Body of pancreas (tissue), 4 donors: ENCODE measurements at regions not wholly inside any gene's neighbourhood (a gene's known extent, or its start where the extent isn't known, plus 50 kb on each side); places are given as distances from the start of the nearest gene placed in this dataset.

Experiments
- ATAC-seq: fragments of 150-250 bp; one replicate; pipeline ENCODE4 v1.9.1; 2016
- DNase-seq, 4 donors: peaks; one replicate each; pipeline ENCODE4 v3.0.0-alpha.2; 2019
- H3K27ac ChIP-seq, 4 donors: fragments of 200-600 bp; sonication (generic); 1 replicate in 3 of 4; 2 replicates in 1 of 4; pipeline versions ENCODE4 v1.5.1 to v1.6.1; 2016 to 2019; ENCODE audit warnings: mild to moderate bottlenecking in 1 of 4, mixed read lengths in 1 of 4, moderate library complexity in 1 of 4
- H3K27me3 ChIP-seq, 2 donors: fragments of 200-600 bp; sonication (generic); one replicate each; pipeline ENCODE4 v1.6.0; 2016; ENCODE audit warnings: mild to moderate bottlenecking in 1 of 2
- H3K36me3 ChIP-seq, 2 donors: fragments of 200-600 bp; sonication (generic); replicated peaks in 1 of 2; 2 replicates each; pipeline ENCODE4 v1.5.1; 2016; ENCODE audit warnings: low read depth in 2 of 2; ENCODE audit not compliant: insufficient read depth in 1 of 2
- H3K4me1 ChIP-seq: fragments of 200-600 bp; sonication (generic); one replicate; pipeline ENCODE4 v1.6.0; 2016
- H3K4me3 ChIP-seq, 2 donors: fragments of 200-600 bp; sonication (generic); 1 replicate in 1 of 2; 2 replicates in 1 of 2; pipeline ENCODE4 v1.5.1; 2016 to 2019
- H3K9me3 ChIP-seq, 3 donors: fragments of 200-600 bp; sonication (generic); 1 replicate in 2 of 3; 2 replicates in 1 of 3; pipeline ENCODE4 v1.5.1; 2016
- POLR2A ChIP-seq, 3 donors: fragments of 450-650 bp; IDR thresholded peaks; one replicate each; pipeline ENCODE4 v1.6.1; 2016; ENCODE audit warnings: antibody characterized with exemption in 3 of 3, mild to moderate bottlenecking in 2 of 3
- WGBS, 2 donors: methylation state at CpG; one replicate each; pipeline ENCODE4 v1.1.5; 2017; 5-methylcytosine and 5-hydroxymethylcytosine counted together
- intact Hi-C: fragments of 100-400 bp; cut with DNase I; formaldehyde crosslinking; loops from one replicate; pipeline ENCODE4 v1.15.1; 2023
- TF ChIP-seq, protein P1 (sequence below), 7 experiments: fragments of 450-650 bp in 4 of 7; fragments of 200-600 bp in 3 of 7; sonication (generic) in 3 of 7; IDR thresholded peaks; one replicate each; pipeline ENCODE4 v1.5.1; 2016 to 2019; ENCODE audit warnings: antibody characterized with exemption in 7 of 7

DNA sequence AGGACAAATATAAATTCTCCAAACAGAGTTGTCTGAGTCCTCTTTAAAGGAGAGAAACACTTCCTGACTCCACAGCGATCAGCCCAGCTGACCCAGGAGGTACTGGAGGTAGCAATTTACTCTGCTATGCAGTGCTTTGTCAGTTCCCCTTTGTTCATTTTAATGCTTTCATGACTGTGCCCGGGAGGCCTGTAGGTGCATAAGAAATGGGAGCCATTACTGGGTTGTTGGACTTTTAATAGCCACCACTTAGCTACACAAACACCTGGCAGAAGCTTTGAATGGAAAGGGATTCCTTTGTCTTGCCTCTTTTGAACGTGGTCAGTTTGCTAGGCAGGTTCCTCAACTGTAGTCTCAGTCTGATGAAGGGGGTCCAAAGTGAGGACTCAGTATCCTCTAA lies 59.0 kb upstream of the AFF2 start:
- no peak overlapping the region for H3K27ac ChIP-seq
- TF ChIP-seq, protein P1, sequence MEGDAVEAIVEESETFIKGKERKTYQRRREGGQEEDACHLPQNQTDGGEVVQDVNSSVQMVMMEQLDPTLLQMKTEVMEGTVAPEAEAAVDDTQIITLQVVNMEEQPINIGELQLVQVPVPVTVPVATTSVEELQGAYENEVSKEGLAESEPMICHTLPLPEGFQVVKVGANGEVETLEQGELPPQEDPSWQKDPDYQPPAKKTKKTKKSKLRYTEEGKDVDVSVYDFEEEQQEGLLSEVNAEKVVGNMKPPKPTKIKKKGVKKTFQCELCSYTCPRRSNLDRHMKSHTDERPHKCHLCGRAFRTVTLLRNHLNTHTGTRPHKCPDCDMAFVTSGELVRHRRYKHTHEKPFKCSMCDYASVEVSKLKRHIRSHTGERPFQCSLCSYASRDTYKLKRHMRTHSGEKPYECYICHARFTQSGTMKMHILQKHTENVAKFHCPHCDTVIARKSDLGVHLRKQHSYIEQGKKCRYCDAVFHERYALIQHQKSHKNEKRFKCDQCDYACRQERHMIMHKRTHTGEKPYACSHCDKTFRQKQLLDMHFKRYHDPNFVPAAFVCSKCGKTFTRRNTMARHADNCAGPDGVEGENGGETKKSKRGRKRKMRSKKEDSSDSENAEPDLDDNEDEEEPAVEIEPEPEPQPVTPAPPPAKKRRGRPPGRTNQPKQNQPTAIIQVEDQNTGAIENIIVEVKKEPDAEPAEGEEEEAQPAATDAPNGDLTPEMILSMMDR (IDR thresholded peaks at IDR 0.05), result no peak
- H3K4me3 ChIP-seq, result no peak overlapping the region
- no peaks in the 10 kb centered on the region for H3K9me3 ChIP-seq
- H3K4me1 ChIP-seq, result no peaks in the 10 kb centered on the region
- DNase-seq (no peak), ATAC-seq (no peak)
- 20 to 37% methylated on average over 1 to 3 of the region's 3 CpGs for WGBS, 2 donors
- intact Hi-C loops, result no loop called here
- H3K27me3 ChIP-seq, result no peaks in the 10 kb centered on the region
- H3K36me3 ChIP-seq, result no peaks in the 10 kb centered on the region

DNA sequence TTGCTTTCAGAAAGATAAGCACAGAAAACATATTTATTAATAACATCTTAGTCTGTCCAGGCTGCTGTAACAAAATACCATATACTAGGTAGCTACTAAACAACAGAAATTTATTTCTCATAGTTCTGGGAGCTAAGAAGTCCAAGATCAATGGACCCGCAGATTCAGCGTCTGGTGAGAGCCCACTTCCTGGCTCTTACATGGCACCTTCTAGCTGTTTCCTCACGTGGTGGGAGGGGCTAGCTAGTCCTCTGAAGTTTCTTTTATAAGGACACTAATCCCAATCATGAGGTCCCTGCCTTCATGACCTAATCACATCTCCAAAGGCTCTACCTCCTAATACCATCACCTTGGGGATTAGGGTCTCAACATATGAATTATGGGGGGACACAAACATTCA lies 57.2 kb upstream of the AFF2 start:
- no peak for ATAC-seq
- DNase-seq, result no peak
- Histone ChIP-seq H3K9me3 (no peaks in the 10 kb centered on the region), H3K4me3 (no peak overlapping the region), H3K4me1 (no peaks in the 10 kb centered on the region), H3K27me3 (no peaks in the 10 kb centered on the region), H3K36me3 (no peaks in the 10 kb centered on the region), H3K27ac (no peak overlapping the region)
- TF ChIP-seq POLR2A (IDR thresholded peaks at IDR 0.05), result no peak
- TF ChIP-seq, protein P1 (IDR thresholded peaks at IDR 0.05), result no peak
- intact Hi-C loops, result no loop called here
- 42 to 51% methylated on average over 3 of the region's 3 CpGs for WGBS, 2 donors

DNA sequence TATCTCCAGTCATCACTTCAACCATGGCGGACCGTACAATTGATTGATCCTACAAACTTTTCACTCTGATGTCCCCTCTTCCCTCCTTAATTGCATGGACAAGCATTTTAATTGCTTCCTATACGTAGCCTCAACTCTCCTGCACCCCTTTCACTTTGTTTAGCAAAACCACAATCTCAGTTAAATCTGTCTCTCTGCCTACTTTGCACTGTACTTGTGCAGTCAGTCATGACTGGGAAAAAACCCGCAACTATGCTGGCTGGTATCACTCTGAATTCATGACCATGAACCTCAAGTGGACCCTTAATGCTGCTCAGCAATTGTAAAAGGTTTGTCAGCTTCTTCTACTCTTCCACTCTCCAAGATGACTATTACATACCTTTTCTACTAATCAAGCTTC lies 51.7 kb upstream of the AFF2 start:
- Histone ChIP-seq H3K27ac (no peak overlapping the region), H3K27me3 (no peaks in the 10 kb centered on the region), H3K4me1 (no peaks in the 10 kb centered on the region), H3K9me3 (no peaks in the 10 kb centered on the region), H3K4me3 (no peak overlapping the region), H3K36me3 (no peaks in the 10 kb centered on the region)
- intact Hi-C loops, result no loop called here
- ATAC-seq, result no peak
- no peak for DNase-seq
- TF ChIP-seq, protein P1 (IDR thresholded peaks at IDR 0.05), result no peak
- TF ChIP-seq POLR2A (IDR thresholded peaks at IDR 0.05), result no peak
- whole genome bisulfite sequencing, 2 donors, result 74 to 75% methylated on average over 4 of the region's 4 CpGs
